HG02610 (cell line): ENCODE measurements at regions not wholly inside any gene's neighbourhood (a gene's known extent, or its start where the extent isn't known, plus 50 kb on each side); places are given as distances from the start of the nearest gene placed in this dataset.

ENCODE experiments used
- ATAC-seq: cut with Tn5 transposase; IDR thresholded peaks from one replicate; pipeline ENCODE4 v1.9.1; 2021; ENCODE audit warnings: mild to moderate bottlenecking, moderate library complexity; ENCODE audit not compliant: unreplicated experiment

DNA sequence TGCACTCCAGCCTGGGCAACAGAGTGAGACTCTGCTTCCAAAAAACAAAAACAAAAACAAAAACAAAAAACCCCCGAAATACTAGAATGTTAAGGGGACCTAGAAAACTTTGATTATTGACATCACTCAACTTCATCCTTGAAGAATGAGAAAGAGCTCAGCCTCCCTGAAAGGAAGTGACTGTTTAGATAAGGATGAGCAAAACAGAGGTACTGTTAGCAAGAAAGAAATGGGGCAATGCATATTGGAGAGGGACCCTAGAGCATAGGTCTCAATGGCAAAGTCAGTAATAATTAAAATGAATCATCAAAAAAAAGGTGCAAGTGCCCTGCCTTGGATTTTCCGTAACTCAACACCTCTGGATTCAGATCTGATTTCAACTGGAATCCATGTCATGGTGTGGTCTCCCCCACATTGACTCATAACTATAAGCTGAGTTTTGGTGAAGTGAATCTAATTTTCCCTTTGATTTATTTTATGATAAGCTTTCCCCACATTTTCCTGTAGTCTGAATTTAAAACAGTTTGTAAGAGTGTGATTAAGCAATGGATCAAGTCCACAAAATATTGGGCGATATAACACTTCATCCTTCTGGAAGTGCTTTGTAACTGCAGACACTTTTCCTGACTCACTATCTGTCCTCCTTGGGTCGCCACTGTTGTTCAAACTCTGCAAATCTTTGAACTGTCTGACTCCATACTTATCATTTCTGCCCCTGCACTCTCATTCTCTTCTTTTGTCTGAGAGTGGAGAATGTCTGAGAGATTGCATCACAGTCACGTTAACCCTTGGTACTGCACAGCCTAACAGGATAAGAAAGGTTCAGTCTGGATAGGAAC, 224.8 kb upstream of the LYZL1 start:
- no peak for ATAC-seq

DNA sequence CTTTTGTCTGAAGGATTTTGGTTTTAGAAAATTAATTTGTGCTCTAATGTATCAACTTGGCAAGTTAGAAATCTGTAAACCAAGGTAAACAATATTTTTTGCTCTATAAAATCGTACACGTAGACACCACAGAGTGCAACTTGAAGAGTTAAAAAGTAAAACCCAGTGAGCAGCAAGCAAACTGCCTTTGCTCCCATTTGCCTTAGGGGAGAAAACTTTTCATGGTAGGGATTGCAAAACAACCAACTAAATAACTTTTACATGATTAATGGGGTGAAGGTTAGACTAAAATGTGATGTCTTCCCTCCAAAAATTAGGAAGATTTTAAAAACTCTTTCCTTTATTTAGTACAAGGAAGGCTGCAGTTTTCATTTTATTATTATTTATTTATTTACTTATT, 224.2 kb upstream of the LYZL1 start:
- no peak for ATAC-seq

DNA sequence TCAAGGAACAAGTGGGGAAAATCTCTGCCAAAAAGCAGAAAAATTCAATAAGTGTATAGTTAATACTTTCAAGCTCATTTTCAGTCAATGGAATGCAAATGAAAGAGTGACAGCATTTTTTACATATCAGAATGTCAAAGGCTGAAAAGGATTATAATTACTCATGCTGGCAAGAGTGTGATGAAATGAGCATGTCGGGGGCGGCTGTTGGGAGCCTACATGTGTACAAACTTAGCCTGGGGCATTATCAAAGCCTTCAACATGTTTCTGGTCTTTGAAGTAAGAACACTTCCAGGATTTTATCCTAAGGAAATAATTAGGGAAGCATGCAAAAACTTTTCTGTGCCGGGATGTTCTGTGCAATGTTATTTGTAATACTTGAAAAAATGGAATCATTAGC, 221.7 kb upstream of the LYZL1 start:
- no peak for ATAC-seq

DNA sequence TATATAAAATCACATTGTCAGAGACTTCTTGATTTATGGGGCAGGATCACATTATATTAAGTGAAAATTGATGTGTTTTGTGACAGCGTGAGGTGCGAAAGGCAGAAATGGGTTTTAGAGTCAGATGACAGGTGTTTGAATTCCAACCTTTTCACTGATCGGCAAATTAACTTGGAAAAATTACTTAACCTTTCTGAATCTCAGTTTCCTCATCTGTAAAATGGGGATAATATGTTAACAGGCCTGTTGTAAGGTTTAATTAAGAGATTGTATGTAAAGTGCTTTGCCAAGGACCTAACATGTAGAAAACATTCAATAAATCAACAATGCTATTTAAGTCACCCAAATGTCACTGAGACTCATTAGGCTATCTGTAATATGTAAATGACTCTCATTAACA, 221.2 kb upstream of the LYZL1 start:
- ATAC-seq, result no peak

DNA sequence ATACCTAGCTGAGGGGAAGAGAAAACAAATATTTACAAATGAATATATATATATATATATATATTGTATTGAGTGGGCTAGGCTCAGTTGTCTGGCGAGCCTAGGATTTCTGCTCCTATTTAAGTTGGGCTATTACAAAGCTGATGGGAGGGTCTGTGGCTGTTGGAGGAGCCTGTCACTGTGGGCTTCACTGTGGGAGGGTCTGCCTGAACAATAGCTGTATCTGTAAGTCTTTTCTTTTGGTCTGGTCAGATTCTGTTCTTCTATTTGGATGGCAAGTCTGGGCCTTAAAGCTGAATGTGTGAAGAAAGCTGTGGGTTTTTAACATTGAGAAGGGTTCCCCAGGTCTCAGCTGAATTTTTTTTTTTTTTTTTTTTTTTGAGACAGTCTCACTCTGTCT, 220.6 kb upstream of the LYZL1 start:
- no peak for ATAC-seq

DNA sequence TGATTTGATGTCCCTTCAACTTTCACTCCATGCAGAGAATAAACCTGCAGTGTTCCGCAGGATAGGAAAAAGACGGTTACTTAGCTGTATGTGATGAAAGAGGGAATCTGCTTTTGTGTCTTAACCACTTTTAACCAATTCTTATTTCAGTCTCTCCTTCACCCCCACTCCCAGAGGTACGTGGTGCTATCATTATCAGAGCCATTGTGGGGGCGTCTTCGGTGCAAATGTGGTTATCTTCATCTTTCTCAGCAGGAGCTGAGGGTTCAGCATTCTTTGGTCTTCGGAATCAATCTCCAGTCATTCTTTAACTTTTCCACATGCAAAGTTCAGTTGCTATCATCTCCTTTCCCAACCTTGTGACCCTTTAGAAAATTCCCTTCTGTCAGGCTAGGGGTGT, 219.9 kb upstream of the LYZL1 start:
- ATAC-seq, result no peak

DNA sequence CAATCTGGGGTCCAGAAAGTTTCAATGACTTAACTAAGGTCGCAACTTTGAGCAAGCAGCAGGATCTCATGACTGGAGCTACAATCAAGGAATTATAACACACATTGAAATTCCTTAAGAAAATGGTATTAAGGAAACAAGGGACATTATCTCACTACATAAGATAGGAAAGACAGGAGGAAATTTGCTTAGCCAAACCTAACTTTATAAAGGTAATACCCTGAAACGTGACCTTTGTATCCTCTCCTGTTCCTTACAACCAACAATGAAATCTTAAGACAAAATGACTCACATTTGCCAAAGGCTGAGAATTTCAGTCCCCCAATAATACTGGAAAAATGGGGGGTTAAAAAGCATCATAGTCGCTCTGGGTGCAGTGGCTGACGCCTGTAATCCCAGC, 218.9 kb upstream of the LYZL1 start:
- ATAC-seq, result no peak

DNA sequence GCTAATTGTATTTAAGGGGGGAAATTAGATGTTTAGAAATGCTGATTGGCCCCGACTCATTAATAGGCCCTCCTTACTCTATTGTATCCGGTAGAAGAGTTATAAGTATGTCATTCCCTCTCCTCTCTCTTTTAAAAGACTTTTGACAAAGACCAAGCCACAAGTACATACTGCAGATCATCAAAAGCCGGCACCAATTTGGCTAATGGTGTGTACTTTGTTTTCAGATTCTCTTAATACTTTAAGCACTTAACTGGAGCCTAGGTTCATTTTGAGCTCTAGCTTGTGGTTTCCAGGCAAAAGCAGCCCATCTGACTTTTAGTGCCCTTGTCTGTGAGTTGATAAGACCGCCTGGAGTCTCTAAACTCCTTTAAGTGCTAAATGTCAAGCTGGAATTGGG, 210.0 kb upstream of the LYZL1 start:
- no peak for ATAC-seq

DNA sequence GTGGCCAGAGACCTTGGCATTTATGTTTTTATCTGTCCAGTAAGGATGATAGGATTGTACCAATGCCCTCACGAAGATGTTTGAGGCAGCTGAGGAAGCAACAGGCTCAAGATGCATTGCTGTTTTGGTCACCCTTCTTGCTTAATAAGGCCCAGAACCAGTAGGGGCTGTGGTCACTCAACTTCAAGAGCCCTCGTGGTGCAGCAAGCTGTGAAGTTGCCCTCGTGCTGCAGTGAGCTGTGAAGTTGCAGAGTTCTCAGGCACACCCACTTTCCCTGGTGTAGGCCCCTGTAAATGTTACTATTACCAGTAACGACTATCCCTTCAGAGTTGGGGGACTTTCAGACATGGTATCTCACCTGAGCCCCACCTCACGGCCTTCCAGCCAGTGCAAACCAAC, 207.6 kb upstream of the LYZL1 start:
- ATAC-seq, result no peak

DNA sequence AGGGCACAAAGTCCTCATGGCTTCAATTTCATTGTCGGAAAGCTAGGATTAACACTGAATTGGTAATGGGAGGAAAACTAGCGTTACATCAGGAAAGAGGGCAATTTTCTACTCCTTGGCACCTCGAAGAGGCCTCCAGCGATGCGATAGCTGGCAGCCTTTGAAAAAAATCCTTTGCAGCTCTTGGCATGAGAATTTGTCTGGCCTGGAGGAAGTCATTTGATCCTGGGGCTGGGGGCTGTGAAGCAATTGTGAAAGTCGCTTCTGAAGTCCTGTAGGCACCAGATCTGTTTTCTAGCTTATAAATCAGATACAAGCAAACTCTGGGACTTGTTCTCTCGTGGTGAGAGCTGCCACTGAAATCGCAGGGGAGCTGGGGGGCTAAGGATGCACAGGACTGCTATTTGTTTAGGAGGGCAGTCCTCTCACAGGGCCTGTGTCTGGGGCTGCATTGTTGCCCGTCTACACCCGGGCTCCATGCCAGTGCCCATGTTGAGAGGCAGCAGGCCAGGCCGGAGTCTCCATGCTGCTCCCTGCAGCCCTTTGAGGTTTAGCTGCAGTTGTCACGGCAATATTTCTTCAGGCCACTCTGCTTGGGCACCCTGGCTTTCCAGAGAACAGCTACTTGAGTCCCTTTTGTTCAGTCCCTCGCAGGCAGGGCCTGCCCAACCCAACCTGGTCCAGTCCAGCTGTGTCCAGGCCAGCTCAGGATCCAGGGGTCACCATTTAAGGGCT, 206.8 kb upstream of the LYZL1 start:
- ATAC-seq, result no peak

DNA sequence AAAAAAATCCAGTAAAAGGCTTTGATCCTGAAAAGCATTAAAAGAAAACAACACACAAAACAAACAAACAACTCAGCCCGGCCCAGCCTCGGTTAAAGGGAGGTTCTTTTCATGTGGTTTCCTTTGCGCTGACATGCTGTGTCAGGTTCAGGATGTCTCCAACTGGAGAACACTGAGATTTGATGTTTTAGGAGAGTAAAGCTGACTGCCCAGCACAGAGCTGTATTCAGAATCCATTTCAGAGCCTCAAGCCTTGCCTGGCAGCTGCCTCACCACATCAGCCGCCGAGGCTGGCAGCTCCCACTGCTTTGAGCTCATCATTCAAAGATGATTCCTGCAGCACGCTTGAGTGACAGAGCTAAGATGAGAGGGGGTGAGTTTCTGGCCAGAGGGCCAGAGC, 205.8 kb upstream of the LYZL1 start:
- no peak for ATAC-seq

DNA sequence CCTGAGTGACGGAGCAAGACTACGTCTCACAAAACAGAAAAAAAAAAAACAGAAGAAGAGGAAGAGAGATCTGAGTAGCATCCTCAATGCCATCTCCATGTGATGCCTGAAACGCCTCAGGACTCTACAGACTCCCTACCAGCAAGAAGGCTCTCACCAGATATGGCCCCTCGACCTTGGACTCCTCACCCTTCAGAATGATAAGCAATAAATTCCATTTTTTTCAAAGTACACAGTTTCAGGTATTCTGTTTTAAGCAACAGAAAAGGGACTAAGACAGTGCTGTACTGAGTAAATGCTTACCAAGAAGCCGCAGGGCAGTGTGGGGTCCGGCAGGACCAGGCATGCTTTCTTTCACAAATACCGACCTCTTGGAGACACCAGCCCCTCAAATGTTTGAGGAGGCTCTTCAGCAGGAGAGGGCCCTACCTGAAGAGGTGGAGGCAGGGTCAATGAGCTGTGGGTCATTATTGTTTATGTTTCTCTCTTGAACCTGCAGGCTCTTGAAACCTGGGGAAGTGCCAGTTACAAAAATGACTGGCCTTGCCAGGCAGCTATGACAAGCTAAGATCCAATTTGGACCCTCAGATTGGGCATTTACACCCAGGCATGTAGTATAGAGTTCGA, 204.1 kb upstream of the LYZL1 start:
- no peak for ATAC-seq

DNA sequence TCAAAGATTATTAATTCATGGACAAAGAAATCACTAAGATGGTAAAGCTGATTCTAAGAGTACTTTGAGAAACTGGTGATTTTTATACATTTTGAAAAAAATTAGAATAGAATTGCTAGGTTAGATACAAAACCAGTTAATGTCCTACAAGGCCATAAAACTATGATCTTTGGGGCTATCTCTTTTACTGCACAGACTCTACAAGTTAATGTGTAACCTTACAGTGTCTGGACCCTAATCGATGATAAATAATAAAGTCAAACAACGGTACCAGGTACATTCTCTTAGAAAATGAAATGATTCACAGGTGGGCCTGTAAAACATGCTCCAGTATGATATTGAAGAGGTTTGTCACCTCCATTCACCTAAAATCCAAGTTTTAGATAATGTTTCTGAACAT, 199.8 kb upstream of the LYZL1 start:
- no peak for ATAC-seq

DNA sequence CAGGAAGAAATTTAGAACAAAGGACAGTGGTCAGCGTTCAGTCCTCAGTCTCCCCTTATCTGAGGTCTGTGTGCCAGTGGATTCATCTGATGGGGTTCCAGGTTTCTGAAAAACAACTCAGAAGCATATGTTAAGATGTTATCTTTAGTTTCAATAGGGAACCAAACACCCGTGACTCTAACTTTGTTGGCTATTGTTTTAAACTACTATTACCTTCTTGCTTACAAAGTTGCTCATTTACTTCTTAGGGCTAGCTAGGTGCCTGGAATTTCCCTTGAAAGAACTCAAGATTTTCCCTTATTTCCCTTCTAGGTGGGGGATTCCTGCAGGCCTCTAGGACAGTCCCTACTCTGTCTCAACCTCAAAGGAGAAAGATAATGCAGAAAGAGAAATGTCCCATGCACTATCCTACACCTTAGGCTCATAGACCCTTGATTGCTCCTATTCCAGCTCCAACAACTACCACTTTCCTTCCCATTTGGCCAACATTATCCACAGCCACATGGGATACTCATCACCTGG, 192.5 kb upstream of the LYZL1 start:
- ATAC-seq, result peak; percentile 58

DNA sequence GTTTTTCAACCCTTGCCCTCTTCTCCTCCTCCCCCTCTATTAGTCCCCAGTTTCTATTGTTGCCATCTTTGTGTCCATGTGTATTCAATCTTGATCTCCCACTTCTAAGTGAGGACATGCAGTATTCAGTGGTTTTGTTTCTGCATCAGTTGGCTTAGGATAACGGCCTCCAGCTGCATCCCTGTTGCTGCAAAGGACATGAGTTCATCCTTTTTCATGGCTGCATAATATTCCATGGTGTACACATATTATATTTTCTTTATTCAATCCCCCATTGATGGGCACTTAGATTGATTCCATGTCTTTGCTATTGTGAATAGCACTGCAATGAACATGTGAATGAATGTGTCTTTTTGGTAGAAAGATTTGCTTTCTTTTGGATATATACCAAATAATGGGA, 190.4 kb upstream of the LYZL1 start:
- no peak for ATAC-seq

DNA sequence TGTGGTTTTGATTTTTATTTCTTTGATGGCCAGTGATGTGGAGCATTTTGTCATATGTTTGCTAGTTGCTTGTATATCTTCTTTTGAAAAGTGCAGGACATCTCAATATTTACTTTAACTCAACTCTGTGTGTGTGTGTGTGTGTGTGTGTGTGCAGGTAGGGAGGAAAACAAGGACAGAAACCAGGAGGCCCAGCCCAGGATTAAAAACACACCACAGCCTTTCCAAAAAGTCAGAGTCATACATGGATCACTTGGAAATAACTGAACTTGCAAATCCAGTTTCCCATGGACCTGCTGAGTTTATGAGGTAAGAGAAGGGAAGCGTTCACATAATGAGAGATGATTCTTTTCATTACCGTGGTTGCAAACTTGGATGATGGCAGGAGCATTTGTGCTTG, 189.9 kb upstream of the LYZL1 start:
- ATAC-seq, result no peak

DNA sequence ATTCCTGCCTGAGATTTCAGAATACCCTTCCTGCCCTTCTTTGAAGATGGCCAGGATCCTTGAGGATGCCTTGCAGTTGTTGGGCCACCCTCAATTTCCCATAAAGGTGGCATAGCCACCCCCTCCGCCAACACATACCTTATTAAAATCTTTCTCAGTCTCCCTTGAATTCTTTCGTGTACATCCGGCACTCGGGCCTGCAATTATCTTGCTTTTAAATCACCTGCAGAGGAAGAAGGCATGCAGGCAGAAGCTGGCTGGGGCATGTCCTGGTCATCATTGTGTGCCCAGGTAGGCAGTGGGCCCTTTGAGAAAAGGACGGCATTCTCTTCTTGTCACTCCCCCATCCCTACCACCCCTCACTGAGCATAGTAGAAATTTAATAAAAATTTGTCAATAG, 189.5 kb upstream of the LYZL1 start:
- no peak for ATAC-seq

DNA sequence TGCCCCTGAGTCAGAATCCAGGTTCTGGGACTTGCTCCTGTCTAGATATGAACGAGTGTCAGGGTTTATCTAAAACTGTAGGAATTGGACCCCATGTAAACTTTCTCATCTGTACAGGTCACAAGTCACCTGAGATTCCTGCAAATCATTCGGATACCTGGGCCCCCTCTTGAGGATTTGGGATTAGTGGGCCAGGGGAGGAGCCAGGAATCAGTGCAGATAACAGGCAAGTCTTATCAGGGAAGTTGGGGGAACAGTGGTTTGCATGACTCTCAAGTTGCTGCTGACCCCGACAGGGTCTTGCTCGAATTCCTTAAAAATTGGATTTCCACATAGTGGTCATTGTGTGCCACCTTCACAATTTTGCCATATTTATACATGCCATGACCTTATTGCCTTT, 188.4 kb upstream of the LYZL1 start:
- no peak for ATAC-seq

DNA sequence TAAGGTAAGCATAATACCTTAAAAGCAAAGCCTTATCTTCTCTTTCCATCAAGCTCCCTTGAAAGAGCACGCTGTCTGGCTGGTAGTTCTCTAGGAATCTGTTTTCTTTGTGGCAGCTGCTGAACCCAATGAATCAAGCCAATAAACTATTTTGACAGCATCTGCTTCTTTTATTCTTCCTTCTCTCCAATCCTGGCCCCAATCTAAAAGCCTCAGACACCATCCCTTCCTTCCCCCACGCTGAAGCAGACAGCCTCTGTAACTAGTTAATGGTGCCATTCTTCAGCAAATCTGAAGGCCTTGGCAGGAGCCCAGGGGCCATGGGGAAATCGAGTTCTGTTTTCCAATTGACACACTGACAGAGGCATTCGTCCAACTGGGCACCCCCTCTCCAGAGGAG, 186.6 kb upstream of the LYZL1 start:
- ATAC-seq, result no peak

DNA sequence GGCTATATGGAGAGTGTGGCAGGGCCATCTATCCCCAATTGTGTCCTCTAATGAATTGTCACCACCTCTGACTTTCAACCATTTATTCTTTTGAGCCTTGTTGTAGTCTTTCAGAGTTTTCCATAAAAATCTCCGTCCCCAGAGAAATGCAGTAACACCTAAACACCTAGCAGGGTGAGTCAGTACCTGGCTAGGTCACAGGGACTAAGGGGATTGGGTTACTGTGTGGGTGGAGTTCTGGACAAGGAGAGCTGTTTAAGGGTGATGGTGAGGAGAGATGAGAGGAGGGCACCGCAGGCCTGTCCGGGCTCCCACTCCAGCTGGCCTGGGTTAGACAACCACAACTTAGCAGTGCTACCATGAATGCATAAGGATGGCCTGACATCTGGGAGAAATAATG, 186.2 kb upstream of the LYZL1 start:
- ATAC-seq, result no peak

DNA sequence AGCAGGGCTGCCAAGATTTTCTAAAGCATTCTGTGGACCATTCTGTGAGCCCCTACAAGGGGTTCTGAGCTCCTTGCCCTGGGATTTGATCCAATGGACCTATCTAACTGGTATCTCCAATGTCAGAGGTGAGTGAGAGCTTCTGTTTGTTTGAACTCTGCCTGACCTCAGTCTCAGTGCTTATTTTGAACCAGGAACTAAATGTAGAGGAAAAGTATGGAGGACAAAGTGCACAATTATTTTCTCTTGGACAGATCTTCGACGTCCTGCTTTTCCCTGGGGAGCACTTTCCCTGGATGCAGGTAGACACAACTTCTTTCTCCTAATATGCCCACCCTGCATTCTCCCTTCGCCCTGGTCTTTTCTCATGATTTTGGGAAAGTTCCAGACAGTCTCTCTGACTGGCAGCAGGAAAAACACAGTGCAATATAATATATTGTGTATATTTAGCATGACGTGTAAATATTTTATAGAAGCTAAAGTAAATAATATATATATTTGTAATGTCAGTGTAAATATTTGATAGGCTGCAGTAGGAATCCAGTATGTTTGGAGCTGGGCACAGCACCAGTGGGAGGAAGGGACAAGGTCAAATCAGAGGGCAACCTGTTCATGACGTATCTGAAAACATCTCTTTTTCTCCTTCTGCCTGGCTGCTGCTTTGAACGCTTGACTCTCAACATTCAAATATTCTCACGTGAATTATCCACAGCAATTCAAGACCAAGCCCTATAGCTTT, 184.0 kb upstream of the LYZL1 start:
- no peak for ATAC-seq
